ENCODE measurements at regions not wholly inside any gene's neighbourhood (a gene's known extent, or its start where the extent isn't known, plus 50 kb on each side); places are given as distances from the start of the nearest gene placed in this dataset.

GRCh38 chr5:26666371-26666770 is 372.0 kb downstream of the CDH9 start:
- no peak for ATAC-seq
- Histone ChIP-seq H3K36me3 (no peaks in the 10 kb centered on the region), H3K4me3 (no peak overlapping the region), H3K27me3 (no peaks in the 10 kb centered on the region), H3K9me3 (no peaks in the 10 kb centered on the region), H3K27ac (no peak overlapping the region), H3K4me1 (no peaks in the 10 kb centered on the region)
- TF ChIP-seq EP300 (IDR thresholded peaks at IDR 0.05) (no peak), POLR2A (IDR thresholded peaks at IDR 0.05) (no peak), POLR2AphosphoS5 (IDR thresholded peaks at IDR 0.05) (no peak)
- TF ChIP-seq, protein P1, sequence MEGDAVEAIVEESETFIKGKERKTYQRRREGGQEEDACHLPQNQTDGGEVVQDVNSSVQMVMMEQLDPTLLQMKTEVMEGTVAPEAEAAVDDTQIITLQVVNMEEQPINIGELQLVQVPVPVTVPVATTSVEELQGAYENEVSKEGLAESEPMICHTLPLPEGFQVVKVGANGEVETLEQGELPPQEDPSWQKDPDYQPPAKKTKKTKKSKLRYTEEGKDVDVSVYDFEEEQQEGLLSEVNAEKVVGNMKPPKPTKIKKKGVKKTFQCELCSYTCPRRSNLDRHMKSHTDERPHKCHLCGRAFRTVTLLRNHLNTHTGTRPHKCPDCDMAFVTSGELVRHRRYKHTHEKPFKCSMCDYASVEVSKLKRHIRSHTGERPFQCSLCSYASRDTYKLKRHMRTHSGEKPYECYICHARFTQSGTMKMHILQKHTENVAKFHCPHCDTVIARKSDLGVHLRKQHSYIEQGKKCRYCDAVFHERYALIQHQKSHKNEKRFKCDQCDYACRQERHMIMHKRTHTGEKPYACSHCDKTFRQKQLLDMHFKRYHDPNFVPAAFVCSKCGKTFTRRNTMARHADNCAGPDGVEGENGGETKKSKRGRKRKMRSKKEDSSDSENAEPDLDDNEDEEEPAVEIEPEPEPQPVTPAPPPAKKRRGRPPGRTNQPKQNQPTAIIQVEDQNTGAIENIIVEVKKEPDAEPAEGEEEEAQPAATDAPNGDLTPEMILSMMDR (IDR thresholded peaks at IDR 0.05) = no peak

DNA sequence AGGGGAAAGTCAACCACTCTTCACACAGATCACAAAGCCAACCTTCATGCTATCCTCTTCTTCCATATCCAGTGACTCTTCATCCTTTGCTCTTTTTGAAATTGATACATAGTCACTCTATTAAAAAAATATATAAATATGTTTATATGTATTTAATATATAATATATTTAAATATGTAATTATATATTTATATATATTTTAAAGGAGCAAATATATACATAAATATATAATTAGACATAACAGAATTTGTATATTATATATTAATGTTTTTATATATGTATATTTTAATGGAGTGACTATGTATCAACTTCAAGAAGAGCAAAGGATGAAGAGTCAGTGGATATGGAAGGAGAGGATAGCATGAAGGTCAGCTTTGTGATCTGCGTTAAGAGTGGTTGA is 374.9 kb downstream of the CDH9 start:
- no peaks in the 10 kb centered on the region for H3K9me3 ChIP-seq
- no peak overlapping the region for H3K4me3 ChIP-seq
- H3K36me3 ChIP-seq = no peaks in the 10 kb centered on the region
- no peak for ATAC-seq
- H3K27ac ChIP-seq = no peak overlapping the region
- WGBS, 2 donors (ENCODE audit: low coverage in 1 of 2) = 73 to 95% methylated on average over 1 of the region's 1 CpG
- no peaks in the 10 kb centered on the region for H3K4me1 ChIP-seq
- TF ChIP-seq EP300 (IDR thresholded peaks at IDR 0.05) (no peak), POLR2A (IDR thresholded peaks at IDR 0.05) (no peak), POLR2AphosphoS5 (IDR thresholded peaks at IDR 0.05) (no peak)
- TF ChIP-seq, protein P1 (IDR thresholded peaks at IDR 0.05) = no peak
- H3K27me3 ChIP-seq = no peaks in the 10 kb centered on the region

DNA sequence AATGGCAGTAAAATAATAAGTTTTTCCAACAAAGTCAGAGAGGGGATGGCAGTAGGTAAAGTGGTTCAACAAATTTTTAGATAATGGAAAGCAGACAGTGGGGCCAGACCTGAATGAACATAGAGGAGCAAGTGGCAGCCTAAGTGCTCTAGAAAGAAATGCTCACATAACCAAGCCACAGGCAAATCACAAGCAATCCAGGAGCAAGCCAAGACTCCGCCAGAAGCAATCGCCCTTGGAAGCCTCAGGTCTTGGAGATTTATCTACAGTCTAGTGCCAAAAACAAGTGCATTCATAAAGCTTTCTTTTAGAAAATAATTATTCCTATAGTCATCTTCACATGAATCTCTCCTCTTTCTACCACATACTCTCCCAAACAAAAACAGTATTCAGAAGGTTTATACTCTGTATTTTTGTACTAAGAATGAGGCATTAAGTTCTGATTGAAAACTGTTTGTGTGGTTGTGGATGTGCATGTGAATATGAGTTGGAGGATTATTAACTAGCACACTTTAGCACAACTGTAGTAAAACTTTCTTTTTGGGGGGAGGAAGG is 375.5 kb downstream of the CDH9 start:
- WGBS, 2 donors (ENCODE audit: low coverage in 1 of 2) = 48% methylated on average over 2 of the region's 2 CpGs; no CpG with 5 or more reads in 1 of the 2 donors
- Histone ChIP-seq H3K4me3 (no peak overlapping the region), H3K9me3 (no peaks in the 10 kb centered on the region), H3K27me3 (no peaks in the 10 kb centered on the region), H3K27ac (no peak overlapping the region), H3K4me1 (no peaks in the 10 kb centered on the region), H3K36me3 (no peaks in the 10 kb centered on the region)
- TF ChIP-seq, protein P1 (IDR thresholded peaks at IDR 0.05) = no peak
- TF ChIP-seq POLR2AphosphoS5 (IDR thresholded peaks at IDR 0.05) (no peak), EP300 (IDR thresholded peaks at IDR 0.05) (no peak), POLR2A (IDR thresholded peaks at IDR 0.05) (no peak)
- no peak for ATAC-seq

DNA sequence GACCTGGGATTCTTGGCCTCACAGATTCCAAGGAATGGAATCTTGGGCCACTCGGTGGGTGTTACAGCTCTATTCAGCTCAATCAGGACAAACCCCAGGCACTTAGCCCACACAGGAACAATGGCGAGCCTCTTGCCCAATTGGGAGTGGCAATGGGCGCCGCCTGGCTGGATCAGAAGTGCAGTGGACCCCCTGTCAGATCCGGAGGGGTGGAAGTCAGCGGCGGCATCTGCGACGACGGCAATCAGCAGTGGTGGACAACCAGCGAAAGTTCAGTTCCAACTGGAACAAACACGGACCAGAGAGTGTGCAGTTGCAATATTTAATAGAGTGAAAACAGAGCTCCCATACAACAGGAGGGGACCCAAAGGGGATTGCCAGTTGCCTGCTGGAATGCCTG is 378.3 kb downstream of the CDH9 start:
- Histone ChIP-seq H3K27me3 (no peaks in the 10 kb centered on the region), H3K9me3 (peaks cover 0 to 5% (median 0%) of the 10 kb centered on the region in 3 donors), H3K36me3 (no peaks in the 10 kb centered on the region), H3K4me1 (no peaks in the 10 kb centered on the region), H3K4me3 (no peak overlapping the region), H3K27ac (no peak overlapping the region)
- TF ChIP-seq POLR2A (IDR thresholded peaks at IDR 0.05) = no peak
- no peak for TF ChIP-seq EP300 (IDR thresholded peaks at IDR 0.05)
- no peak for TF ChIP-seq POLR2AphosphoS5 (IDR thresholded peaks at IDR 0.05)
- TF ChIP-seq, protein P1 (IDR thresholded peaks at IDR 0.05) = no peak
- no peak for ATAC-seq
- WGBS, 2 donors (ENCODE audit: low coverage in 1 of 2) = 100% methylated on average over 5 of the region's 12 CpGs; no CpG with 5 or more reads in 1 of the 2 donors

- TF ChIP-seq EP300 (IDR thresholded peaks at IDR 0.05) (no peak), POLR2A (IDR thresholded peaks at IDR 0.05) (no peak)
- H3K36me3 ChIP-seq = no peaks in the 10 kb centered on the region
- no peak overlapping the region for H3K4me3 ChIP-seq
- no peak for ATAC-seq
- no peaks in the 10 kb centered on the region for H3K27me3 ChIP-seq
- no peaks in the 10 kb centered on the region for H3K9me3 ChIP-seq
- no peak overlapping the region for H3K27ac ChIP-seq
- 29 to 58% methylated on average over 1 to 3 of the region's 3 CpGs for WGBS, 2 donors (ENCODE audit: low coverage in 1 of 2)
- H3K4me1 ChIP-seq = no peaks in the 10 kb centered on the region
Measured at GRCh38 chr5:26649000-26649399, 389.4 kb downstream of the CDH9 start.

All from gastroesophageal sphincter (tissue), 4 donors.